ENCODE measurements at regions not wholly inside any gene's neighbourhood (a gene's known extent, or its start where the extent isn't known, plus 50 kb on each side); places are given as distances from the start of the nearest gene placed in this dataset.

GRCh38 chr6:166836785-166837718 lies 119.3 kb downstream of the RNASET2 start:
- POLR2A ChIA-PET, result interaction anchor here (0.5 to 1.1 kb wide), 2 partner anchors 77 to 149 kb away, joined by 3 to 4 read pairs; no protein-coding TSS in a partner anchor
- Histone ChIP-seq H3K4me2 (ENCODE audit: low read length) (no peak overlapping the region), H4K20me1 (ENCODE audit: insufficient read depth, low read length) (no peaks in the 10 kb centered on the region), H3K9me2 (ENCODE audit: insufficient read depth, low read length) (no peaks in the 10 kb centered on the region), H3K4me3 (ENCODE audit: low read depth, low read length, poor library complexity, severe bottlenecking) (no peak overlapping the region), H3K36me3 (ENCODE audit: insufficient read depth, low read length) (no peaks in the 10 kb centered on the region), H3K4me1 (ENCODE audit: insufficient read depth, low read length, poor library complexity, severe bottlenecking) (no peaks in the 10 kb centered on the region), H2AFZ (ENCODE audit: low read length) (no peak overlapping the region), H3K79me2 (ENCODE audit: insufficient read depth, low read depth, low read length) (no peaks in the 10 kb centered on the region), H3K9me3 (ENCODE audit: low read length) (no peaks in the 10 kb centered on the region), H3K27ac (ENCODE audit: low read depth, low read length, poor library complexity, severe bottlenecking) (no peak overlapping the region)
- DNase-seq (ENCODE audit: low spot score), result no peak
- BruUV-seq (replicated peaks), result no TSS peak
- intact Hi-C loops (cut with micrococcal nuclease; ENCODE audit: unreplicated experiment), result no loop called here
- CTCF ChIA-PET (ENCODE audit: unreplicated experiment), result no interaction called here
- no peak for TF ChIP-seq CTCF (conservative IDR thresholded peaks at IDR 0.05; ENCODE audit: low read length)
- TF ChIP-seq EZH2phosphoT487 (IDR thresholded peaks at IDR 0.05; ENCODE audit: borderline replicate concordance, low read depth, low read length), result no peak

- Histone ChIP-seq H3K27ac (ENCODE audit: low read depth, low read length, poor library complexity, severe bottlenecking) (no peak overlapping the region), H3K4me2 (ENCODE audit: low read length) (no peak overlapping the region), H2AFZ (ENCODE audit: low read length) (no peak overlapping the region), H3K9me2 (ENCODE audit: insufficient read depth, low read length) (no peaks in the 10 kb centered on the region), H4K20me1 (ENCODE audit: insufficient read depth, low read length) (no peaks in the 10 kb centered on the region), H3K4me1 (ENCODE audit: insufficient read depth, low read length, poor library complexity, severe bottlenecking) (no peaks in the 10 kb centered on the region), H3K36me3 (ENCODE audit: insufficient read depth, low read length) (no peaks in the 10 kb centered on the region), H3K4me3 (ENCODE audit: low read depth, low read length, poor library complexity, severe bottlenecking) (no peak overlapping the region), H3K9me3 (ENCODE audit: low read length) (no peaks in the 10 kb centered on the region), H3K79me2 (ENCODE audit: insufficient read depth, low read depth, low read length) (no peaks in the 10 kb centered on the region)
- no peak for DNase-seq (ENCODE audit: low spot score)
- POLR2A ChIA-PET, result no interaction called here
- intact Hi-C loops (cut with micrococcal nuclease; ENCODE audit: unreplicated experiment), result no loop called here
- CTCF ChIA-PET (ENCODE audit: unreplicated experiment), result no interaction called here
- no peak for TF ChIP-seq CTCF (conservative IDR thresholded peaks at IDR 0.05; ENCODE audit: low read length)
- TF ChIP-seq EZH2phosphoT487 (IDR thresholded peaks at IDR 0.05; ENCODE audit: borderline replicate concordance, low read depth, low read length), result no peak
- BruUV-seq (replicated peaks), result no TSS peak
Observed at GRCh38 chr6:166834049-166834448, 122.3 kb downstream of the RNASET2 start.

GRCh38 chr6:166830891-166831363 lies 125.4 kb downstream of the RNASET2 start:
- Histone ChIP-seq H3K36me3 (ENCODE audit: insufficient read depth, low read length) (no peaks in the 10 kb centered on the region), H3K4me3 (ENCODE audit: low read depth, low read length, poor library complexity, severe bottlenecking) (no peak overlapping the region), H3K79me2 (ENCODE audit: insufficient read depth, low read depth, low read length) (no peaks in the 10 kb centered on the region), H3K27ac (ENCODE audit: low read depth, low read length, poor library complexity, severe bottlenecking) (no peak overlapping the region), H4K20me1 (ENCODE audit: insufficient read depth, low read length) (no peaks in the 10 kb centered on the region), H3K9me2 (ENCODE audit: insufficient read depth, low read length) (no peaks in the 10 kb centered on the region), H3K4me2 (ENCODE audit: low read length) (no peak overlapping the region), H3K4me1 (ENCODE audit: insufficient read depth, low read length, poor library complexity, severe bottlenecking) (no peaks in the 10 kb centered on the region), H3K9me3 (ENCODE audit: low read length) (no peaks in the 10 kb centered on the region), H2AFZ (ENCODE audit: low read length) (no peak overlapping the region)
- BruUV-seq (replicated peaks), result no TSS peak
- ChIA-PET CTCF (ENCODE audit: unreplicated experiment) (no interaction called here), POLR2A (no interaction called here)
- DNase-seq (ENCODE audit: low spot score), result no peak
- intact Hi-C loops (cut with micrococcal nuclease; ENCODE audit: unreplicated experiment), result no loop called here
- no peak for TF ChIP-seq CTCF (conservative IDR thresholded peaks at IDR 0.05; ENCODE audit: low read length)
- TF ChIP-seq EZH2phosphoT487 (IDR thresholded peaks at IDR 0.05; ENCODE audit: borderline replicate concordance, low read depth, low read length), result no peak
